ENCODE measurements at regions not wholly inside any gene's neighbourhood (a gene's known extent, or its start where the extent isn't known, plus 50 kb on each side); places are given as distances from the start of the nearest gene placed in this dataset.

DNA sequence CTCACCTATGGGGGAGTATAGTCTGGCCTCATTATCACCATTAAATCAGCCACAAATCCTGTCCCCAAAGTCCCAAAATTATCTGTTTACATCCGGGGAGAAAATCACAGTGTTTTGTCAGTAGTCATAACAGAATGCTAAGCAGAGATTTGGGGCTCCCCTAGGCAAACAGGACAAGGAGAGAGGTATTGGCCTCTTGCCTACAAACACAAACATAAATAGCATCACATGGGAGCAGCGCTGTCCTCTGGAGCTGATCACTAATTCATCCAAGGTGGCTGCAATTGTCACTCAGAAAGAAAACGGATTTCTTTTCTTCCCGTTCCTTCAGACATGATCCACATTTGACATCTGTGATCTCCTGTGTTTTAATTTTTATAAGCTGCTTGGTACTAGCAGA lies 1028.1 kb downstream of the NTRK3 start:
- Mint-ChIP-seq H3K4me1 (no peaks in the 10 kb centered on the region), H3K27me3 (peaks cover 0 to 12% (median 0%) of the 10 kb centered on the region in 5 donors), H3K27ac (no peak overlapping the region), H3K4me3 (no peak overlapping the region), H3K9me3 (peaks cover 0 to 18% (median 11%) of the 10 kb centered on the region in 9 donors), H3K36me3 (no peaks in the 10 kb centered on the region)
- POLR2A ChIA-PET, result no interaction called here
- no peak for DNase-seq
- ATAC-seq, result no peak

DNA sequence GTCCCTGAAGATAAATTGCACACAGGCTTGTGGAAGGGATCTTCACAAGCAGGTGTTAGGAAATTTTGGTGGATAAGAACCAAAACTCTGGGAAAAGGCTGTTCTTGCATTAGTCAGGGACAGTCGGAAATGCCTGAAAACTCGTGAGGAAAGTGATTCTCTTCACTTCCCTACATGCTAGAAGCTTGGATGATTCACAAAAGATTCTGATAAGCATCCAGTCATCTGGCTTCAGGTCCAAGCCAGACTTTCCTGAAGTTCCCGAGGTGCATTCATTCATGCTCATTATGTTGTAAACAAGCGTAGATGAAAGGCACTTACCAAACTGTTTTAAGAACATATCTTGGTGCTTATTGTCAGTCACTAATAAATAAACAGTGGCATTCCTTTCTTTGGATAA lies 1028.7 kb downstream of the NTRK3 start:
- no peaks in the 10 kb centered on the region for H3K36me3 Mint-ChIP-seq
- no peak overlapping the region for H3K27ac Mint-ChIP-seq
- ATAC-seq (no peak), DNase-seq (no peak)
- H3K27me3 Mint-ChIP-seq, result peaks cover 0 to 12% (median 0%) of the 10 kb centered on the region in 5 donors
- POLR2A ChIA-PET, result no interaction called here
- H3K4me3 Mint-ChIP-seq, result no peak overlapping the region
- peaks cover 0 to 16% (median 11%) of the 10 kb centered on the region in 9 donors for H3K9me3 Mint-ChIP-seq
- no peaks in the 10 kb centered on the region for H3K4me1 Mint-ChIP-seq

DNA sequence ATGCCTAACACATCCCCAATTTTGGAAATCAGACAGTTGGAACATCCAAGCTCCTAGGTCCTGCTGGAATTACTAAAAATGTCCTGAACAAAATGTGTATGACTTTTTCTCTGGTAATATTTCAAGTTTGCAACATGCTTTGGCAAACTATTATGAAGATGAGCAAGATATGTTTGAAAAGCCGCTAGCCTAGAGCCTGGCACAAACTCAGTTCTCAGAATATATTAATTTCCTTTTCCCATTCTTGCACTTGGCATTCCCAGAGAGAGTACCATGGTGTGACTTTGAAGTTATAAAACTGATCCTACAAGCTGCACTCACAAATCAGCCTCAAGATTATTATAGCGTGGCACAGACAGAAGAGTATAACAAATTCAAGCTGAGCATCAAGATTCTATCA lies 1031.1 kb downstream of the NTRK3 start:
- POLR2A ChIA-PET, result no interaction called here
- Mint-ChIP-seq H3K27ac (no peak overlapping the region), H3K27me3 (peaks cover 0 to 24% (median 0%) of the 10 kb centered on the region in 5 donors), H3K4me3 (no peak overlapping the region), H3K4me1 (no peaks in the 10 kb centered on the region), H3K36me3 (no peaks in the 10 kb centered on the region), H3K9me3 (peaks cover 0 to 19% (median 2%) of the 10 kb centered on the region in 9 donors)
- no peak for DNase-seq
- ATAC-seq, result no peak

DNA sequence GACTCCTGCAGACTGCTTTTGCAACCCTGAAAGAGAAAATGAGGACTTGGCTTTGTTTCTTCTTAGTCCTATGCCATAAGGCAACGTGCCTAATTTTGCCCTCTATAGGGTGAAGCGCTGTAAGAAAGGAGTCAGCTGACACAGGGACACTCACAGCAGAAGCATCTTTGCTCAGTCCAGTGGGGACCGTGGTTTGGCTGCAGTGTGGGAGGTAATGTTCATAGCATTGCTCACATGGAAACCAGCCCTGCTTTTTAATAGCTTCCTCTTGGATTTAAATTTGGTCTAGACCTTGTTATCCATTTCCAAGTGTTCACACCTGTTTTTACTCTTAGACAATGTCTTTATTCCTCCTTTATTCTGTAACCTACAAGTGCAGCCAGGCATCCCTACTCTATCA lies 1032.1 kb downstream of the NTRK3 start:
- H3K27ac Mint-ChIP-seq, result no peak overlapping the region
- H3K4me1 Mint-ChIP-seq, result no peaks in the 10 kb centered on the region
- no peak overlapping the region for H3K4me3 Mint-ChIP-seq
- POLR2A ChIA-PET, result no interaction called here
- H3K27me3 Mint-ChIP-seq, result peaks cover 0 to 24% (median 0%) of the 10 kb centered on the region in 5 donors
- H3K9me3 Mint-ChIP-seq, result peaks cover 0 to 22% (median 2%) of the 10 kb centered on the region in 9 donors
- H3K36me3 Mint-ChIP-seq, result no peaks in the 10 kb centered on the region
- ATAC-seq (no peak), DNase-seq (no peak)

DNA sequence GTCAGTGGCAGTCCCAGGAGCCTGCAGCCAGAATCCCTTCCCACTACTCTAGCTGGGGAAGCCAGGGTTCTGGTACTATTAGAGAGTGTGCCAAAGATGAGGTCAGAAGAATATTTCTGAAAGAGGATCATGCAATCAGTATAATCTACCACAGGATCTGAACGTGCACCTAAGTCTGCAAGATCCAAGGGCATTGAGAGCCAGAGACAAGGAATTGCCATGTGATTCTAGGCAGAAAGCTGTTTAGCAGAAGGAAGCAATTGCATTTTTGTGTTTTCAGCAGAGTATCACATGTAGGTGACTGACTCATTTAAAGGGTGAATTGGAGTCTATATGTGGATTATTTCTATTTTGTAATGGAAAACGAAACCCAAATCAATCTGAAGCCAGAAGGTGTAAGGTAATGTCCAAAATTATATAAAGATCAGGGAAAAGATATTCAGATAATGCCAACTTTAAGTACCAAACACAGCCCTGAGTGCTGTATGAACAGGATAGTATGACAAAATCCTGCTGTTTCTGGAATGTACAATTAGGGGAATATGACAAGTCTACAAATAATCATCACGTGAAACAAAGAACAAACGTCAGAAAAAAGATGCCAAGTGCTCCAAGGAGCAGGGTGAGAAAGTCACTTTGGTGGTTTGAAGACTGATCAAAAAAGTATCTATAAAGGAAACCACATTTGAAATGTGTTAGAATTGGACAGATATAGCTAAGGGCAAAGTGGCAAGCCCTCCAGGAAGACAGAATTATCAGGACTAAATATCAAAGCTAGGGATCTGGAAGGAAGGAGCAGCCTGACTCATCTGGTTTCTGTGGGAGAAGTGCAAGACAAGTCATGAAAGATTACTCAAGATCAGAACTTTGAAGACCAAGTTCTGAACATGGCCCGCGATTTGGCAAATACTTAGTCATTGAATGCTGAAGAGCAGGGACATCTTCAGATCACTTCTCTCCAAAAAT lies 1036.6 kb downstream of the NTRK3 start:
- Mint-ChIP-seq H3K27me3 (peaks cover 3 to 25% (median 9%) of the 10 kb centered on the region in 5 donors), H3K27ac (peak overlapping the region in 1 of 10 donors; percentile 66), H3K4me1 (no peaks in the 10 kb centered on the region), H3K9me3 (peaks cover 0 to 10% (median 0%) of the 10 kb centered on the region in 9 donors), H3K4me3 (no peak overlapping the region), H3K36me3 (no peaks in the 10 kb centered on the region)
- POLR2A ChIA-PET, result no interaction called here
- DNase-seq (no peak), ATAC-seq (no peak)

DNA sequence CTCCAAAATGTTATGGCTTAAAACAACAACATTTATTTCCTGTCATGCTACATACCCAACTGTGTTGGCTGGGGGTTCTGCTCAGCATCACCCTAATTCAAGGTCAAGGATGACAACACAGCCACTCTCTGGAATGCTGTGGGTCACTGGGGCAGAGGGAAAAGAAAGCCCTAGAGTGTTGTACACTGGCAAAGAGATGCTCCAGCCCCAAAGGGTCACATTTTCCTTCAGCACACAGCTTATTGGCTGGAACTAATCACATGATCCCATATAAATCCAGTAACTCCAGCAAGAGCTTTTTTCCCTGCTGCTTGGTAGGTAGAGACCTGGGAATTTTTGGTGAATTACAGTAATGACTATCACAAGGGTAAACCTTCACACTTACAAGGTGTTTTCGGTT lies 1041.4 kb downstream of the NTRK3 start:
- no peaks in the 10 kb centered on the region for H3K36me3 Mint-ChIP-seq
- H3K4me1 Mint-ChIP-seq, result no peaks in the 10 kb centered on the region
- no peak for DNase-seq
- H3K9me3 Mint-ChIP-seq, result peaks cover 0 to 8% (median 0%) of the 10 kb centered on the region in 9 donors
- POLR2A ChIA-PET, result no interaction called here
- H3K27ac Mint-ChIP-seq, result no peak overlapping the region
- no peak overlapping the region for H3K4me3 Mint-ChIP-seq
- ATAC-seq, result no peak
- peaks cover 0 to 34% (median 9%) of the 10 kb centered on the region in 5 donors for H3K27me3 Mint-ChIP-seq

DNA sequence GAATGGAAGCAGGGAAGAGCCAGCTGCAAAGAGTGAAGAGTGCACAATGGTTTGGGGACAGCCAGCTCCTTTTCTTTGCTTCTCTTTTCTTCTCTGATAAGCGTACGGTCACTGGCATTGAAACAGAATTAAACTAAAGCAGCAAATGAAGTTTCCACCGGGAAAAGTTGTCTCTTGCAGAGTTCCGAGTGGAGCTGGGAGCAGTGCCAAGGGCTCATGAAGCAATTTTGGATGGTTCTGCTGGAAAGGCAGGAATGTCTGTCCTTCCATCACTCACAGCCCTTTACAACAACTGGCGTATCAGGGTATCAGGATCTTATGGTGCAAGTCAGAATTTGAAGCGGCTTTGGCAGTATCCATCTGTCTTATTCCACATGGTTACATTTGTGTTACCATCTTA lies 1042.9 kb downstream of the NTRK3 start:
- DNase-seq, result no peak
- ATAC-seq, result no peak
- H3K4me1 Mint-ChIP-seq, result no peaks in the 10 kb centered on the region
- H3K27me3 Mint-ChIP-seq, result peaks cover 2 to 34% (median 9%) of the 10 kb centered on the region in 5 donors
- H3K27ac Mint-ChIP-seq, result no peak overlapping the region
- H3K9me3 Mint-ChIP-seq, result peaks cover 0 to 5% (median 0%) of the 10 kb centered on the region in 9 donors
- POLR2A ChIA-PET, result no interaction called here
- H3K4me3 Mint-ChIP-seq, result no peak overlapping the region
- no peaks in the 10 kb centered on the region for H3K36me3 Mint-ChIP-seq

DNA sequence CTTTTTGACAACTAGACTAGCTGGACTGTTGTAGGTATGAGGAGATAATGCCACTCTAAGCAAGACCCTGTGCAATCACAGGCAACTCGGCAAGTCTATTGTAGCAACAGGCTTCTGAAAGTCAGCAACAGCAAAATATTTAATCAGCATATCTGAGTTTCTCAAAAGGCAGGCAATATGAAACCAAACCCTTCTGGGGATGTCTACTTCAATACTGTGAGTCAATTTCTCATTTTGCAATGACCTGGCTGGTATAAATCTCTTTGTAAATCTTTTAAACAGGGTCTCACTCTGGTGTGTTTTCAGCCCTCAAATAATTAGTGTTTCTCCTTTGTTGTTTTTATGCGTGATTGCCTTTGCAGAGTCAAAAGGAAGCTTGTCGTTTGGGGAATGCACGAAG lies 1044.5 kb downstream of the NTRK3 start:
- H3K36me3 Mint-ChIP-seq, result no peaks in the 10 kb centered on the region
- H3K27ac Mint-ChIP-seq, result no peak overlapping the region
- H3K9me3 Mint-ChIP-seq, result peaks cover 0 to 6% (median 0%) of the 10 kb centered on the region in 9 donors
- no peak overlapping the region for H3K4me3 Mint-ChIP-seq
- ATAC-seq, result no peak
- POLR2A ChIA-PET, result no interaction called here
- DNase-seq, result no peak
- H3K27me3 Mint-ChIP-seq, result peaks cover 2 to 21% (median 3%) of the 10 kb centered on the region in 5 donors
- no peaks in the 10 kb centered on the region for H3K4me1 Mint-ChIP-seq

DNA sequence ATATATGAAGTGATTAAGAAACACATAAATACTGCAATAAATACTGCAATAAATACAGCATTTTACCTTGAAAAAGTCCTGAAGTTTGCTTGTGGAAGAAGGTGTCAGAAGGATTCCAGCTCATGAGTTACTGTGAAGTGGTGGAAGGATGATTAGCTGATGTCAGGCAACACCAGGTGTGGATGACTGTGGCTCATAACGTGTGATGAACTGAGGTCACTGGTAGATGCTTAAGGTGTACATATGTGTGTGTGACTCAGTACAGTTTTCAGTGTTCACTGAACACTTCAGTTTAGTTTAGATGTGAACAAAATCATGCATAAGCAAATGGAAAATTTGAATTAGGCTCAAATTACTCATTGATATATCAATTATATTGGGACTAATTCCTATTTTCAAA lies 1045.0 kb downstream of the NTRK3 start:
- Mint-ChIP-seq H3K36me3 (no peaks in the 10 kb centered on the region), H3K4me1 (no peaks in the 10 kb centered on the region), H3K4me3 (no peak overlapping the region), H3K9me3 (peaks cover 0 to 7% (median 0%) of the 10 kb centered on the region in 9 donors), H3K27ac (no peak overlapping the region), H3K27me3 (peaks cover 2 to 18% (median 3%) of the 10 kb centered on the region in 5 donors)
- POLR2A ChIA-PET, result no interaction called here
- DNase-seq, result no peak
- no peak for ATAC-seq

DNA sequence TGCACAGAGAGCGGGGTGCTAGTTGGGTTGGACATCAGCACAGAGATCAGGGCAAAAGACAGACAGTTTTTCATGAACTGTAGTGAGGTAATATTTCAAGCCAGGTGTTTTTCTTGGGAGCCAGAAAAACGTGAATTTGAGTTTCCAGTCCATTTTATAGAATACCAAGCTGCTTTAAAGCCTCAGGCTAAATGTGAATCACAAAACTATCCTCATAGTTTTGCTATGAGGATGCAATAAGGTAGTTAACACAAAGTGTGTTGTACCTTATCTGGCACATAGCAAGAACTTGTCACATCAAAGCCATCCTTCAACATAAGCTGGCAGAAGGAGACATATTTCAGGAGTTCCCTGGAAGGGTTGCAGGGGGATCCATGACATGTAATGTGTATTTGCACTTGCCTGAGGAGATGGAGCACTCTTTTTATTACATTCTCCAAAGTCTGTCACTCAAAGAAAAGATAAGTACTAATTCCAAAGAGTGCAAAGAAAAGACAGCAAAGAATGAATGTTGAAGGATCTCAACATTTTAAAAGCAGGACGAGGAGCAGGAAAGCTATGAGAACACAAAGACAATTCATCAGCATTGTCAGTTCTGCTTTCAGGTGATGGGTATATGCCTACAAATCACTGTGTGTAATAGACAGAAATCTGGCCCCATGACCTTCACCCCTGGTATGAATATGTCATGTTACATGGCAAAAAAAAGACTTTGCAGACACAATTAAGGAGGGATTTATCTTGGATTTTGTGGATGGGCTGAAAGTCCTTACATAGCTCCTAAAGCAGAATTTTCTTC lies 1046.4 kb downstream of the NTRK3 start:
- ATAC-seq, result no peak
- Mint-ChIP-seq H3K4me3 (no peak overlapping the region), H3K4me1 (no peaks in the 10 kb centered on the region), H3K36me3 (no peaks in the 10 kb centered on the region), H3K27ac (no peak overlapping the region), H3K9me3 (peaks cover 0 to 7% (median 0%) of the 10 kb centered on the region in 9 donors), H3K27me3 (peaks cover 0 to 18% (median 2%) of the 10 kb centered on the region in 5 donors)
- no peak for DNase-seq
- POLR2A ChIA-PET, result no interaction called here

DNA sequence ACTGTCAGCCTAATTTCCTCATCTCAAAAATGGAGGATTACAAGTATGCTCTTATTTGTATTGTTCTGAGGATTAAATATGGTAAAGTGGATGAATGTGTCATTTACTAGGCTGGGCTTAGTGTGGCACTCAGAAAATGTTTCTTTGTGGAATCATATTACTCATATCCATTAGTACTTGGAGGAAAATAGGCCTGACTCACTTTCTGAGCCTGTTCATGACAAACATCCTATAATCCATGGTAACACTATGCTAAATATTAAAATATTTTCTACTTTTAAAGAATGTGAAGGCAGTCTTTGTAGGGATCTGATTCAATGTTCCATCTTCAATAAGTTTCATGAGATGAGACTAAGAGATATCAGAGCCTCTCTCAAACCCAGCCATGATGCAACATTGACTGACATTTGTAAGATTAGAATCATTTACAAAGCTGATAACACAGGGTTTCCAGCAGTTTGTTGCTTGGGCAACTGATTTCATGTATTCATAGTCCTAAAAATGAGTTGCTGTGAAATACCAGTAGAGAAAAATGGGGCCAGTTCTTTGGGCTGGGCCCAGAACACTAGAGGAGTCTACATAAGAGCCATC lies 1048.5 kb downstream of the NTRK3 start:
- DNase-seq, result no peak
- H3K4me1 Mint-ChIP-seq, result no peaks in the 10 kb centered on the region
- POLR2A ChIA-PET, result no interaction called here
- H3K4me3 Mint-ChIP-seq, result no peak overlapping the region
- H3K36me3 Mint-ChIP-seq, result no peaks in the 10 kb centered on the region
- ATAC-seq, result no peak
- peaks cover 0 to 12% (median 0%) of the 10 kb centered on the region in 9 donors for H3K9me3 Mint-ChIP-seq
- peaks cover 2 to 20% (median 5%) of the 10 kb centered on the region in 5 donors for H3K27me3 Mint-ChIP-seq
- H3K27ac Mint-ChIP-seq, result no peak overlapping the region

DNA sequence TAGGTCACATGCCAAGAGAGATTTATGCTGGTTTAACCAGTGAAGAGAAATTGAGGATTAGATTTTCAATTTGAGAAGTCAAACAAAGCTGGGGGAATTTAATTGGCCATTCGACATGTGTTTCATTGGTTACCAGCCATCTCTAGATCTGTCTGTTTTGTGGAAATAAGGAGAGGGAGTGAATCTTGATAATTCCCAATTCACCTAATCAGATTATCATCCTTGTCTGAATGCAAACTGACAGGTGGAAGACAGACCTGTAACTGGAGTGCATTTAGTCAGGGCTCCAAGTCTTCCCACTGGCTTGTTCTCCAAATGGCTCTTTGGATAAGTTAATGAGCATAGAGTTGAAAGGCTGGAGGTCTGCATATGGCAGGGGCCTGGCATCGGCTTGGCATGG lies 1049.3 kb downstream of the NTRK3 start:
- ATAC-seq (no peak), DNase-seq (no peak)
- Mint-ChIP-seq H3K4me1 (no peaks in the 10 kb centered on the region), H3K27ac (no peak overlapping the region), H3K9me3 (peaks cover 0 to 12% (median 0%) of the 10 kb centered on the region in 9 donors), H3K36me3 (no peaks in the 10 kb centered on the region), H3K27me3 (peaks cover 0 to 21% (median 5%) of the 10 kb centered on the region in 5 donors), H3K4me3 (no peak overlapping the region)
- POLR2A ChIA-PET, result no interaction called here

DNA sequence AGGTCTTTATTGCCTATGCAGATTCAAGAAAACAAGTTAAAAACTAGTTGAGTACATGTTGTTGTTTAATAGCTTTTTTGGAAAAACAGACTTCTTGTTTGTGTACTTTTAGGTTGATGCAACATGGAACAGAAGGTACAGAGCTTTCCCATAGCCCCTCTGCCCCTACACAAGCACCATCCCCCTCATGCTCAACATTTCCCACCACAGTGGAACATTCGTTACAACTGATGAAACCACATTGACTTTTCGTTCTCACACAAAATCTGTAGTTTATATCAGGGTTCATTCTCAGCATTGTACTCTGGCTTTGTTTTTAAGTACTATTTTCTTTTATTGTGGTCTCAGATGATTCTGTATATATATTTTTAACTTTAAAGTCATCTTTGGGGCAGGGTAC lies 1054.6 kb downstream of the NTRK3 start:
- peaks cover 0 to 21% (median 12%) of the 10 kb centered on the region in 5 donors for H3K27me3 Mint-ChIP-seq
- H3K4me3 Mint-ChIP-seq, result no peak overlapping the region
- H3K27ac Mint-ChIP-seq, result no peak overlapping the region
- H3K36me3 Mint-ChIP-seq, result no peaks in the 10 kb centered on the region
- POLR2A ChIA-PET, result no interaction called here
- DNase-seq (no peak), ATAC-seq (no peak)
- H3K4me1 Mint-ChIP-seq, result no peaks in the 10 kb centered on the region
- peaks cover 0 to 12% (median 0%) of the 10 kb centered on the region in 9 donors for H3K9me3 Mint-ChIP-seq

Measured in naive thymus-derived CD8-positive, alpha-beta T cell (primary cell).